GM23248 (cell line): ENCODE measurements at regions not wholly inside any gene's neighbourhood (a gene's known extent, or its start where the extent isn't known, plus 50 kb on each side); places are given as distances from the start of the nearest gene placed in this dataset.

Experiments
- DNase-seq: peaks from one replicate; pipeline ENCODE4 v3.0.0-alpha.2; 2015
- H2AFZ ChIP-seq: fragments of 200-600 bp; sonication (generic); 2 replicates; pipeline ENCODE4 v1.6.1; 2016; ENCODE audit warnings: antibody characterized with exemption
- H3F3A ChIP-seq: fragments of 200-600 bp; sonication (generic); 2 replicates; pipeline ENCODE4 v1.6.1; 2016; ENCODE audit warnings: mild to moderate bottlenecking, antibody characterized with exemption, mixed run types; ENCODE audit not compliant: insufficient read depth
- H3K27ac ChIP-seq: fragments of 200-600 bp; sonication (generic); 2 replicates; pipeline ENCODE4 v1.5.1; 2016; ENCODE audit warnings: mild to moderate bottlenecking
- H3K27me3 ChIP-seq: fragments of 200-600 bp; sonication (generic); replicated peaks from 2 replicates; pipeline ENCODE4 v1.6.1; 2016; ENCODE audit warnings: mild to moderate bottlenecking; ENCODE audit not compliant: insufficient read depth
- H3K36me3 ChIP-seq: fragments of 200-600 bp; sonication (generic); 2 replicates; pipeline ENCODE4 v1.6.1; 2016; ENCODE audit warnings: low read depth, mild to moderate bottlenecking
- H3K4me1 ChIP-seq: fragments of 200-600 bp; sonication (generic); 2 replicates; pipeline ENCODE4 v1.6.1; 2016; ENCODE audit warnings: mild to moderate bottlenecking; ENCODE audit not compliant: insufficient read depth
- H3K4me2 ChIP-seq: fragments of 200-600 bp; sonication (generic); one replicate; pipeline ENCODE4 v1.6.1; 2016; ENCODE audit warnings: mild to moderate bottlenecking; ENCODE audit not compliant: unreplicated experiment
- H3K4me3 ChIP-seq: fragments of 200-600 bp; sonication (generic); 2 replicates; pipeline ENCODE4 v1.5.1; 2016; ENCODE audit warnings: mild to moderate bottlenecking
- H3K79me2 ChIP-seq: fragments of 200-600 bp; sonication (generic); 2 replicates; pipeline ENCODE4 v1.6.1; 2016; ENCODE audit warnings: mild to moderate bottlenecking; ENCODE audit not compliant: insufficient read depth
- H3K9ac ChIP-seq: fragments of 200-600 bp; sonication (generic); 2 replicates; pipeline ENCODE4 v1.6.1; 2016; ENCODE audit warnings: mild to moderate bottlenecking
- H3K9me2 ChIP-seq: fragments of 200-600 bp; sonication (generic); 2 replicates; pipeline ENCODE4 v1.6.1; 2016; ENCODE audit warnings: mixed run types, mild to moderate bottlenecking, moderate library complexity; ENCODE audit not compliant: insufficient read depth
- H3K9me3 ChIP-seq: fragments of 200-600 bp; sonication (generic); one replicate; pipeline ENCODE4 v1.6.1; 2017; ENCODE audit warnings: low read depth
- H4K20me1 ChIP-seq: fragments of 200-600 bp; sonication (generic); 2 replicates; pipeline ENCODE4 v1.6.0; 2016; ENCODE audit not compliant: insufficient read depth
- EZH2 ChIP-seq: fragments of 200-600 bp; sonication (generic); IDR thresholded peaks from 2 replicates; pipeline ENCODE4 v1.6.1; 2018; ENCODE audit warnings: antibody characterized with exemption, mild to moderate bottlenecking; ENCODE audit not compliant: insufficient read depth, poor library complexity, severe bottlenecking
- EZH2phosphoT487 ChIP-seq: fragments of 200-600 bp; sonication (generic); IDR thresholded peaks from 2 replicates; pipeline ENCODE4 v1.6.1; 2018; ENCODE audit warnings: antibody characterized with exemption, moderate library complexity, mild to moderate bottlenecking, low read depth; ENCODE audit not compliant: insufficient read depth
- WGBS, 2 experiments: methylation state at CpG; one replicate each; pipeline ENCODE4 v1.1.6; 2015 to 2017; ENCODE audit warnings: low lambda C conversion rate in 2 of 2, low coverage in 1 of 2; ENCODE audit errors: missing lambda C conversion rate in 2 of 2; 5-methylcytosine and 5-hydroxymethylcytosine counted together
- in situ Hi-C: fragments of 300-500 bp; cut with MboI; formaldehyde crosslinking; loops from 2 replicates; pipeline ENCODE4 v1.15.0; 2020

DNA sequence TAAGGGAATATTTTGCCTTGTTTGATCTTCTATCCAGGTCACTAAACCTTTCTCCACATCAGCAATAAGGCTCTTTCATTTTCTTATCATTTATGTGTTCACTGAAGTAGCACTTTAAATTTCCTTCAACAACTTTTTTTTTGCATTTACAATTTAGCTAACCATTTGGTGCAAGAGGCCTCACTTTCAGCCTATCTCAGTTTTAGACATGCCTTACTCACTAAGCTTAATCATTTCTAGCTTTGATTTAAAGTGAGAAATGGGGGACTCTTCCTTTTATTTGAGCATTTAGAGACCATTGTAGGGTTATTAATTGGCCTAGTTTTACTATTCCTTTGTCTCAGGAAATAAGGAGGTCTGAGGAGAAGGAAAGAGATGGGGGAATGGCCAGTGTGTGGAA is 250.5 kb downstream of the AUH start:
- Histone ChIP-seq H3K9me2 (no peaks in the 10 kb centered on the region), H3K4me1 (no peaks in the 10 kb centered on the region), H3K9ac (no peak overlapping the region), H3K36me3 (no peaks in the 10 kb centered on the region), H3K4me3 (no peak overlapping the region), H3K9me3 (no peaks in the 10 kb centered on the region), H4K20me1 (no peaks in the 10 kb centered on the region), H2AFZ (no peak overlapping the region), H3K27me3 (no peaks in the 10 kb centered on the region), H3K27ac (no peak overlapping the region), H3F3A (no peaks in the 10 kb centered on the region), H3K4me2 (no peak overlapping the region), H3K79me2 (no peaks in the 10 kb centered on the region)
- TF ChIP-seq EZH2phosphoT487 (no peak), EZH2 (no peak)
- no peak for DNase-seq
- in situ Hi-C loops: no loop called here

- Histone ChIP-seq H2AFZ (no peak overlapping the region), H3K4me3 (no peak overlapping the region), H3K9ac (no peak overlapping the region), H3K4me1 (no peaks in the 10 kb centered on the region), H3F3A (no peaks in the 10 kb centered on the region), H3K4me2 (no peak overlapping the region), H3K27me3 (no peaks in the 10 kb centered on the region), H3K79me2 (no peaks in the 10 kb centered on the region), H3K9me3 (no peaks in the 10 kb centered on the region), H3K9me2 (no peaks in the 10 kb centered on the region), H4K20me1 (no peaks in the 10 kb centered on the region), H3K27ac (no peak overlapping the region), H3K36me3 (no peaks in the 10 kb centered on the region)
- TF ChIP-seq EZH2 (no peak), EZH2phosphoT487 (no peak)
- 81 to 94% methylated on average over 6 of the region's 6 CpGs for WGBS, 2 experiments
- in situ Hi-C loops: no loop called here
- no peak for DNase-seq
These were observed 249.8 kb downstream of the AUH start for GRCh38 chr9:91111876-91112275.

DNA sequence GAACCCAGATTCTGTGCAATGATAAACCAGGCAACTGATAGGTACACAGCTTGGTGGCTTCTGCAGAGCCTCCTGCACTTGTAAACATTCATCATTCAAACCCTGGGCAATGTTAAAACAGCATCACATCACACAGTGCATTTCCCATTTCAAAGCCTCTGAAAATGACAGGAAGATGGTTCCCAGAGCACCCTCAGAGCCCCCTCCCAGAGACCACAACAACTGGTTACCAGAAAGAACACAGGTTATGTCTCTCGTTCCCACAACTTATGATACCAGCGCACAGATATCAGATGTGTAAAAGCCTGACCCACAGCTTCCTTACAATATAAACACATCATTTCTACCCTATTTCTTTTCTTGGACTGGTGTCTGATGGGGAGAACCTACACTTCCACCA is 248.7 kb downstream of the AUH start:
- no peaks in the 10 kb centered on the region for H3K36me3 ChIP-seq
- no peaks in the 10 kb centered on the region for H3K27me3 ChIP-seq
- H4K20me1 ChIP-seq: no peaks in the 10 kb centered on the region
- in situ Hi-C loops: no loop called here
- TF ChIP-seq EZH2phosphoT487 (no peak), EZH2 (no peak)
- no peaks in the 10 kb centered on the region for H3K9me3 ChIP-seq
- no peaks in the 10 kb centered on the region for H3K9me2 ChIP-seq
- no peak overlapping the region for H3K4me3 ChIP-seq
- no peaks in the 10 kb centered on the region for H3F3A ChIP-seq
- H2AFZ ChIP-seq: no peak overlapping the region
- 97 to 98% methylated on average over 2 of the region's 2 CpGs for WGBS, 2 experiments
- peaks cover under 1% of the 10 kb centered on the region; the same call in 1 of the 2 replicates for H3K4me1 ChIP-seq
- no peak for DNase-seq
- no peak overlapping the region for H3K9ac ChIP-seq
- no peaks in the 10 kb centered on the region for H3K79me2 ChIP-seq
- H3K27ac ChIP-seq: no peak overlapping the region
- no peak overlapping the region for H3K4me2 ChIP-seq

DNA sequence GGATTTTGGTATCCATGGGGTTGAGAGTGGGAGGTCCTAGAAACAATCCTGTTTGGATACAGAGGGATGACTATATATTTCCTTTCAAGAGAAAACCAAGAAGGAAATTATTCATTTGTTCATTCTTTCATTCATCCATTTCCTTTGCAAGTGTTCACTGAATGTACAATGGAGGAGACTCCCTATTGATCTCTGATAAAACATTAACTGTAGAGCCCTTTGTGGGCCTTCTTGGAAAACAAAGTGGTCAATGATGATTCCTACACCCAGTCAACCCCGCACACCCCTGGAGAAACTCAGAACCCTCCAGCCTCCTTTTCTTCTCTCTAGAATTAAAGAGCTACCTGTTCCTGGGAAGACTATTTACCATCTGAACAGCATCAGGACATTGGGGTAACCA is 247.3 kb downstream of the AUH start:
- H3K79me2 ChIP-seq: no peaks in the 10 kb centered on the region
- in situ Hi-C loops: no loop called here
- H3K4me1 ChIP-seq: peaks cover 15% of the 10 kb centered on the region
- H4K20me1 ChIP-seq: no peaks in the 10 kb centered on the region
- H3K4me3 ChIP-seq: no peak overlapping the region
- H3K9me2 ChIP-seq: no peaks in the 10 kb centered on the region
- no peaks in the 10 kb centered on the region for H3K36me3 ChIP-seq
- no peak overlapping the region for H2AFZ ChIP-seq
- no peaks in the 10 kb centered on the region for H3K9me3 ChIP-seq
- no peak overlapping the region for H3K4me2 ChIP-seq
- no peak overlapping the region for H3K27ac ChIP-seq
- 92 to 100% methylated on average over 1 of the region's 1 CpG for WGBS, 2 experiments
- no peak for DNase-seq
- TF ChIP-seq EZH2: no peak
- no peak for TF ChIP-seq EZH2phosphoT487
- peaks cover 8% of the 10 kb centered on the region for H3F3A ChIP-seq
- no peaks in the 10 kb centered on the region for H3K27me3 ChIP-seq
- H3K9ac ChIP-seq: no peak overlapping the region

GRCh38 chr9:91116211-91116610 is 245.5 kb downstream of the AUH start:
- H3K4me1 ChIP-seq: peaks cover 27% of the 10 kb centered on the region
- no peak for DNase-seq
- H3F3A ChIP-seq: peaks cover 21% of the 10 kb centered on the region
- 35 to 44% methylated on average over 3 of the region's 3 CpGs for WGBS, 2 experiments
- no peaks in the 10 kb centered on the region for H4K20me1 ChIP-seq
- H3K79me2 ChIP-seq: no peaks in the 10 kb centered on the region
- H3K27me3 ChIP-seq: no peaks in the 10 kb centered on the region
- H3K36me3 ChIP-seq: no peaks in the 10 kb centered on the region
- no peaks in the 10 kb centered on the region for H3K9me2 ChIP-seq
- no peak overlapping the region for H3K9ac ChIP-seq
- no peak overlapping the region for H3K4me3 ChIP-seq
- no peak for TF ChIP-seq EZH2phosphoT487
- no peak for TF ChIP-seq EZH2
- H3K9me3 ChIP-seq: no peaks in the 10 kb centered on the region
- H3K4me2 ChIP-seq: no peak overlapping the region
- no peak overlapping the region for H3K27ac ChIP-seq
- H2AFZ ChIP-seq: no peak overlapping the region
- in situ Hi-C loops: no loop called here
